ENCODE measurements at regions not wholly inside any gene's neighbourhood (a gene's known extent, or its start where the extent isn't known, plus 50 kb on each side); places are given as distances from the start of the nearest gene placed in this dataset.

GRCh38 chr22:48857202-48857805, 970.4 kb downstream of the BRD1 start:
- H3K27ac ChIP-seq = no peak overlapping the region
- TF ChIP-seq CTCF (conservative IDR thresholded peaks at IDR 0.05) = no peak

- H3K27ac ChIP-seq = no peak overlapping the region
- TF ChIP-seq CTCF (conservative IDR thresholded peaks at IDR 0.05) = no peak
Observed at GRCh38 chr22:48856308-48856615, 971.4 kb downstream of the BRD1 start.

- H3K27ac ChIP-seq = no peak overlapping the region
- TF ChIP-seq CTCF (conservative IDR thresholded peaks at IDR 0.05) = no peak
Observed at GRCh38 chr22:48855593-48856307, 971.9 kb downstream of the BRD1 start.

- TF ChIP-seq CTCF (conservative IDR thresholded peaks at IDR 0.05) = no peak
- H3K27ac ChIP-seq = no peak overlapping the region
Observed at GRCh38 chr22:48855013-48855412, 972.7 kb downstream of the BRD1 start.

- H3K27ac ChIP-seq = no peak overlapping the region
- TF ChIP-seq CTCF (conservative IDR thresholded peaks at IDR 0.05) = no peak
Observed at GRCh38 chr22:48853627-48854240, 973.9 kb downstream of the BRD1 start.

GRCh38 chr22:48851933-48852549, 975.6 kb downstream of the BRD1 start:
- H3K27ac ChIP-seq = no peak overlapping the region

More at GRCh38 chr22:48851933-48852549, 975.6 kb downstream of the BRD1 start:
- no peak for TF ChIP-seq CTCF (conservative IDR thresholded peaks at IDR 0.05)

All from VCaP (cell line).